GM23338 (cell line): ENCODE measurements at regions not wholly inside any gene's neighbourhood (a gene's known extent, or its start where the extent isn't known, plus 50 kb on each side); places are given as distances from the start of the nearest gene placed in this dataset.

Experiments
- ATAC-seq: fragments of 200-7000 bp; cut with Tn5 transposase; 3 replicates; pipeline ENCODE4 v1.9.1; 2020
- DNase-seq: peaks from one replicate; pipeline ENCODE4 v3.0.0-alpha.2; 2015; ENCODE audit warnings: low spot score
- H2AFZ ChIP-seq: fragments of 200-600 bp; sonication (generic); 2 replicates; pipeline ENCODE4 v1.8.0; 2016; ENCODE audit warnings: antibody characterized with exemption, mild to moderate bottlenecking, moderate library complexity
- H3F3A ChIP-seq: fragments of 200-600 bp; sonication (generic); replicated peaks from 2 replicates; pipeline ENCODE4 v1.8.0; 2017; ENCODE audit warnings: antibody characterized with exemption, mixed run types, low read depth
- H3K27ac ChIP-seq: fragments of 200-600 bp; sonication (generic); 2 replicates; pipeline ENCODE4 v1.6.1; 2016; ENCODE audit warnings: low read depth
- H3K27me3 ChIP-seq: fragments of 200-600 bp; sonication (generic); 2 replicates; pipeline ENCODE4 v1.8.0; 2016; ENCODE audit warnings: mild to moderate bottlenecking, mixed run types, moderate library complexity; ENCODE audit not compliant: insufficient read depth
- H3K36me3 ChIP-seq: fragments of 200-600 bp; sonication (generic); 2 replicates; pipeline ENCODE4 v1.8.0; 2016; ENCODE audit warnings: mild to moderate bottlenecking; ENCODE audit not compliant: insufficient read depth
- H3K4me1 ChIP-seq: fragments of 200-600 bp; sonication (generic); 2 replicates; pipeline ENCODE4 v1.8.0; 2016; ENCODE audit warnings: mild to moderate bottlenecking, moderate library complexity; ENCODE audit not compliant: insufficient read depth
- H3K4me2 ChIP-seq: fragments of 200-600 bp; sonication (generic); 2 replicates; pipeline ENCODE4 v1.7.1; 2017; ENCODE audit warnings: mixed run types
- H3K4me3 ChIP-seq: fragments of 200-600 bp; sonication (generic); 2 replicates; pipeline ENCODE4 v1.6.1; 2016; ENCODE audit warnings: mixed run types
- H3K79me2 ChIP-seq: fragments of 200-600 bp; sonication (generic); replicated peaks from 2 replicates; pipeline ENCODE4 v1.8.0; 2017; ENCODE audit warnings: mild to moderate bottlenecking; ENCODE audit not compliant: insufficient read depth
- H3K9me2 ChIP-seq: fragments of 200-600 bp; sonication (generic); 2 replicates; pipeline ENCODE4 v1.8.0; 2017; ENCODE audit not compliant: insufficient read depth
- H4K20me1 ChIP-seq: fragments of 200-600 bp; sonication (generic); replicated peaks from 2 replicates; pipeline ENCODE4 v1.8.0; 2017; ENCODE audit warnings: mild to moderate bottlenecking; ENCODE audit not compliant: insufficient read depth
- H3K27ac Mint-ChIP-seq: 2 replicates; pipeline ENCODE4 v1.8.0; 2020; ENCODE audit warnings: inconsistent platforms, mild to moderate bottlenecking, moderate library complexity, mixed read lengths
- H3K27me3 Mint-ChIP-seq: 3 replicates; pipeline ENCODE4 v1.8.0; 2022; ENCODE audit warnings: low read depth, mild to moderate bottlenecking, moderate library complexity, mixed read lengths, inconsistent platforms; ENCODE audit not compliant: insufficient read depth, poor library complexity
- H3K36me3 Mint-ChIP-seq: 3 replicates; pipeline ENCODE4 v1.8.0; 2021; ENCODE audit warnings: low read depth, mild to moderate bottlenecking, inconsistent platforms, moderate library complexity, mixed read lengths
- H3K4me1 Mint-ChIP-seq: 3 replicates; pipeline ENCODE4 v1.8.0; 2020; ENCODE audit warnings: mild to moderate bottlenecking, inconsistent platforms, mixed read lengths
- H3K4me3 Mint-ChIP-seq: 3 replicates; pipeline ENCODE4 v1.8.0; 2021; ENCODE audit warnings: moderate library complexity, mild to moderate bottlenecking, inconsistent platforms, mixed read lengths
- H3K9me3 Mint-ChIP-seq: 3 replicates; pipeline ENCODE4 v1.8.0; 2020; ENCODE audit warnings: moderate library complexity, mild to moderate bottlenecking, inconsistent platforms, mixed read lengths
- CREB1 ChIP-seq: fragments of 250-450 bp; sonication (Bioruptor Pico); IDR thresholded peaks from 2 replicates; pipeline ENCODE4 v1.5.0; 2020; ENCODE audit warnings: low read depth, mild to moderate bottlenecking, moderate library complexity
- CTCF ChIP-seq, 2 experiments: fragments of 200-600 bp in 1 of 2; sonication (generic) in 1 of 2; conservative IDR thresholded peaks; 2 replicates each; pipeline versions ENCODE4 v1.5.1 to v1.6.1; 2016 to 2017; ENCODE audit warnings: antibody characterized with exemption in 2 of 2, low read depth in 2 of 2, mild to moderate bottlenecking in 2 of 2, moderate library complexity in 1 of 2
- ETS1 ChIP-seq: IDR thresholded peaks from 2 replicates; pipeline ENCODE4 v1.6.1; 2016; ENCODE audit warnings: antibody characterized with exemption
- EZH2 ChIP-seq: fragments of 200-600 bp; sonication (generic); IDR thresholded peaks from one replicate; pipeline ENCODE4 v1.8.0; 2017; ENCODE audit warnings: antibody characterized with exemption, mild to moderate bottlenecking, low read depth; ENCODE audit not compliant: unreplicated experiment
- JUNB ChIP-seq: IDR thresholded peaks from one replicate; pipeline ENCODE4 v1.6.1; 2016; ENCODE audit warnings: antibody characterized with exemption; ENCODE audit not compliant: unreplicated experiment
- NANOG ChIP-seq: IDR thresholded peaks from 2 replicates; pipeline ENCODE4 v1.6.1; 2016; ENCODE audit warnings: antibody characterized with exemption, borderline replicate concordance
- POLR2AphosphoS5 ChIP-seq: IDR thresholded peaks from 2 replicates; pipeline ENCODE4 v1.6.1; 2016; ENCODE audit warnings: antibody characterized with exemption, low read depth
- STAT1 ChIP-seq: IDR thresholded peaks from one replicate; pipeline ENCODE4 v1.6.1; 2016; ENCODE audit warnings: antibody characterized with exemption; ENCODE audit not compliant: unreplicated experiment
- ZNF114 ChIP-seq: fragments of 250-450 bp; sonication (Bioruptor Pico); IDR thresholded peaks from 2 replicates; pipeline ENCODE4 v1.5.0; 2020; ENCODE audit warnings: mild to moderate bottlenecking, moderate library complexity
- ZNF331 ChIP-seq: fragments of 250-450 bp; sonication (Bioruptor Pico); IDR thresholded peaks from 2 replicates; pipeline ENCODE4 v1.5.0; 2020; ENCODE audit warnings: low read depth, mild to moderate bottlenecking, moderate library complexity
- TF ChIP-seq, protein P1 (sequence below): IDR thresholded peaks from one replicate; pipeline ENCODE4 v1.6.1; 2018; ENCODE audit warnings: antibody characterized with exemption; ENCODE audit not compliant: unreplicated experiment
- TF ChIP-seq, protein P2 (sequence below): fragments of 250-450 bp; sonication (Bioruptor Pico); IDR thresholded peaks from 2 replicates; pipeline ENCODE4 v1.5.0; 2020; ENCODE audit warnings: mild to moderate bottlenecking, moderate library complexity

- no peaks in the 10 kb centered on the region for H3K4me1 Mint-ChIP-seq
- TF ChIP-seq ETS1: no peak
- no peak for TF ChIP-seq CTCF (conservative IDR thresholded peaks at IDR 0.05; ENCODE audit: low read depth in 2 of 2)
- no peak for TF ChIP-seq NANOG
- TF ChIP-seq POLR2AphosphoS5: no peak
- TF ChIP-seq EZH2: no peak
- TF ChIP-seq, protein P1, sequence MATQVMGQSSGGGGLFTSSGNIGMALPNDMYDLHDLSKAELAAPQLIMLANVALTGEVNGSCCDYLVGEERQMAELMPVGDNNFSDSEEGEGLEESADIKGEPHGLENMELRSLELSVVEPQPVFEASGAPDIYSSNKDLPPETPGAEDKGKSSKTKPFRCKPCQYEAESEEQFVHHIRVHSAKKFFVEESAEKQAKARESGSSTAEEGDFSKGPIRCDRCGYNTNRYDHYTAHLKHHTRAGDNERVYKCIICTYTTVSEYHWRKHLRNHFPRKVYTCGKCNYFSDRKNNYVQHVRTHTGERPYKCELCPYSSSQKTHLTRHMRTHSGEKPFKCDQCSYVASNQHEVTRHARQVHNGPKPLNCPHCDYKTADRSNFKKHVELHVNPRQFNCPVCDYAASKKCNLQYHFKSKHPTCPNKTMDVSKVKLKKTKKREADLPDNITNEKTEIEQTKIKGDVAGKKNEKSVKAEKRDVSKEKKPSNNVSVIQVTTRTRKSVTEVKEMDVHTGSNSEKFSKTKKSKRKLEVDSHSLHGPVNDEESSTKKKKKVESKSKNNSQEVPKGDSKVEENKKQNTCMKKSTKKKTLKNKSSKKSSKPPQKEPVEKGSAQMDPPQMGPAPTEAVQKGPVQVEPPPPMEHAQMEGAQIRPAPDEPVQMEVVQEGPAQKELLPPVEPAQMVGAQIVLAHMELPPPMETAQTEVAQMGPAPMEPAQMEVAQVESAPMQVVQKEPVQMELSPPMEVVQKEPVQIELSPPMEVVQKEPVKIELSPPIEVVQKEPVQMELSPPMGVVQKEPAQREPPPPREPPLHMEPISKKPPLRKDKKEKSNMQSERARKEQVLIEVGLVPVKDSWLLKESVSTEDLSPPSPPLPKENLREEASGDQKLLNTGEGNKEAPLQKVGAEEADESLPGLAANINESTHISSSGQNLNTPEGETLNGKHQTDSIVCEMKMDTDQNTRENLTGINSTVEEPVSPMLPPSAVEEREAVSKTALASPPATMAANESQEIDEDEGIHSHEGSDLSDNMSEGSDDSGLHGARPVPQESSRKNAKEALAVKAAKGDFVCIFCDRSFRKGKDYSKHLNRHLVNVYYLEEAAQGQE: no peak
- TF ChIP-seq STAT1: no peak
- TF ChIP-seq, protein P2, sequence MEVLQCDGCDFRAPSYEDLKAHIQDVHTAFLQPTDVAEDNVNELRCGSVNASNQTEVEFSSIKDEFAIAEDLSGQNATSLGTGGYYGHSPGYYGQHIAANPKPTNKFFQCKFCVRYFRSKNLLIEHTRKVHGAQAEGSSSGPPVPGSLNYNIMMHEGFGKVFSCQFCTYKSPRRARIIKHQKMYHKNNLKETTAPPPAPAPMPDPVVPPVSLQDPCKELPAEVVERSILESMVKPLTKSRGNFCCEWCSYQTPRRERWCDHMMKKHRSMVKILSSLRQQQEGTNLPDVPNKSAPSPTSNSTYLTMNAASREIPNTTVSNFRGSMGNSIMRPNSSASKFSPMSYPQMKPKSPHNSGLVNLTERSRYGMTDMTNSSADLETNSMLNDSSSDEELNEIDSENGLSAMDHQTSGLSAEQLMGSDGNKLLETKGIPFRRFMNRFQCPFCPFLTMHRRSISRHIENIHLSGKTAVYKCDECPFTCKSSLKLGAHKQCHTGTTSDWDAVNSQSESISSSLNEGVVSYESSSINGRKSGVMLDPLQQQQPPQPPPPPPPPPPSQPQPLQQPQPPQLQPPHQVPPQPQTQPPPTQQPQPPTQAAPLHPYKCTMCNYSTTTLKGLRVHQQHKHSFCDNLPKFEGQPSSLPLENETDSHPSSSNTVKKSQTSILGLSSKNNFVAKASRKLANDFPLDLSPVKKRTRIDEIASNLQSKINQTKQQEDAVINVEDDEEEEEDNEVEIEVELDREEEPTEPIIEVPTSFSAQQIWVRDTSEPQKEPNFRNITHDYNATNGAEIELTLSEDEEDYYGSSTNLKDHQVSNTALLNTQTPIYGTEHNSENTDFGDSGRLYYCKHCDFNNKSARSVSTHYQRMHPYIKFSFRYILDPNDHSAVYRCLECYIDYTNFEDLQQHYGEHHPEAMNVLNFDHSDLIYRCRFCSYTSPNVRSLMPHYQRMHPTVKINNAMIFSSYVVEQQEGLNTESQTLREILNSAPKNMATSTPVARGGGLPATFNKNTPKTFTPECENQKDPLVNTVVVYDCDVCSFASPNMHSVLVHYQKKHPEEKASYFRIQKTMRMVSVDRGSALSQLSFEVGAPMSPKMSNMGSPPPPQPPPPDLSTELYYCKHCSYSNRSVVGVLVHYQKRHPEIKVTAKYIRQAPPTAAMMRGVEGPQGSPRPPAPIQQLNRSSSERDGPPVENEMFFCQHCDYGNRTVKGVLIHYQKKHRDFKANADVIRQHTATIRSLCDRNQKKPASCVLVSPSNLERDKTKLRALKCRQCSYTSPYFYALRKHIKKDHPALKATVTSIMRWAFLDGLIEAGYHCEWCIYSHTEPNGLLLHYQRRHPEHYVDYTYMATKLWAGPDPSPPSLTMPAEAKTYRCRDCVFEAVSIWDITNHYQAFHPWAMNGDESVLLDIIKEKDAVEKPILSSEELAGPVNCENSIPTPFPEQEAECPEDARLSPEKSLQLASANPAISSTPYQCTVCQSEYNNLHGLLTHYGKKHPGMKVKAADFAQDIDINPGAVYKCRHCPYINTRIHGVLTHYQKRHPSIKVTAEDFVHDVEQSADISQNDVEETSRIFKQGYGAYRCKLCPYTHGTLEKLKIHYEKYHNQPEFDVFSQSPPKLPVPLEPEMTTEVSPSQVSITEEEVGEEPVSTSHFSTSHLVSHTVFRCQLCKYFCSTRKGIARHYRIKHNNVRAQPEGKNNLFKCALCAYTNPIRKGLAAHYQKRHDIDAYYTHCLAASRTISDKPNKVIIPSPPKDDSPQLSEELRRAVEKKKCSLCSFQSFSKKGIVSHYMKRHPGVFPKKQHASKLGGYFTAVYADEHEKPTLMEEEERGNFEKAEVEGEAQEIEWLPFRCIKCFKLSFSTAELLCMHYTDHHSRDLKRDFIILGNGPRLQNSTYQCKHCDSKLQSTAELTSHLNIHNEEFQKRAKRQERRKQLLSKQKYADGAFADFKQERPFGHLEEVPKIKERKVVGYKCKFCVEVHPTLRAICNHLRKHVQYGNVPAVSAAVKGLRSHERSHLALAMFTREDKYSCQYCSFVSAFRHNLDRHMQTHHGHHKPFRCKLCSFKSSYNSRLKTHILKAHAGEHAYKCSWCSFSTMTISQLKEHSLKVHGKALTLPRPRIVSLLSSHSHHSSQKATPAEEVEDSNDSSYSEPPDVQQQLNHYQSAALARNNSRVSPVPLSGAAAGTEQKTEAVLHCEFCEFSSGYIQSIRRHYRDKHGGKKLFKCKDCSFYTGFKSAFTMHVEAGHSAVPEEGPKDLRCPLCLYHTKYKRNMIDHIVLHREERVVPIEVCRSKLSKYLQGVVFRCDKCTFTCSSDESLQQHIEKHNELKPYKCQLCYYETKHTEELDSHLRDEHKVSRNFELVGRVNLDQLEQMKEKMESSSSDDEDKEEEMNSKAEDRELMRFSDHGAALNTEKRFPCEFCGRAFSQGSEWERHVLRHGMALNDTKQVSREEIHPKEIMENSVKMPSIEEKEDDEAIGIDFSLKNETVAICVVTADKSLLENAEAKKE: no peak
- no peak for TF ChIP-seq CREB1 (CRISPR knock-in tag)
- no peak for TF ChIP-seq ZNF114 (CRISPR knock-in tag)
- no peak for TF ChIP-seq JUNB
- no peak for TF ChIP-seq ZNF331 (CRISPR knock-in tag)
- no peaks in the 10 kb centered on the region; the same call in 1 of the 2 replicates for H3K4me1 ChIP-seq
- no peaks in the 10 kb centered on the region for H3K9me3 Mint-ChIP-seq
- peaks cover 12% of the 10 kb centered on the region; the same call in 1 of the 2 replicates for H3K9me2 ChIP-seq
- ATAC-seq: no peak
- H3K4me2 ChIP-seq: no peak overlapping the region
- no peaks in the 10 kb centered on the region for H3K36me3 Mint-ChIP-seq
- no peaks in the 10 kb centered on the region for H3K27me3 Mint-ChIP-seq
- H4K20me1 ChIP-seq: no peaks in the 10 kb centered on the region
- H3K4me3 ChIP-seq: no peak overlapping the region
- no peak overlapping the region for H3K4me3 Mint-ChIP-seq
- no peaks in the 10 kb centered on the region for H3F3A ChIP-seq
- H3K27me3 ChIP-seq: no peaks in the 10 kb centered on the region
- DNase-seq: no peak
- H3K27ac Mint-ChIP-seq: no peak overlapping the region
- no peaks in the 10 kb centered on the region for H3K79me2 ChIP-seq
- H3K27ac ChIP-seq: no peak overlapping the region
- H2AFZ ChIP-seq: no peak overlapping the region
- H3K36me3 ChIP-seq: no peaks in the 10 kb centered on the region
These were observed 149.3 kb upstream of the TCF4 start for GRCh38 chr18:55737266-55737665.
